HG03097 (cell line): ENCODE measurements at regions not wholly inside any gene's neighbourhood (a gene's known extent, or its start where the extent isn't known, plus 50 kb on each side); places are given as distances from the start of the nearest gene placed in this dataset.

Experiments used
- ATAC-seq: cut with Tn5 transposase; IDR thresholded peaks from one replicate; pipeline ENCODE4 v1.9.1; 2021; ENCODE audit not compliant: unreplicated experiment, low FRiP score

DNA sequence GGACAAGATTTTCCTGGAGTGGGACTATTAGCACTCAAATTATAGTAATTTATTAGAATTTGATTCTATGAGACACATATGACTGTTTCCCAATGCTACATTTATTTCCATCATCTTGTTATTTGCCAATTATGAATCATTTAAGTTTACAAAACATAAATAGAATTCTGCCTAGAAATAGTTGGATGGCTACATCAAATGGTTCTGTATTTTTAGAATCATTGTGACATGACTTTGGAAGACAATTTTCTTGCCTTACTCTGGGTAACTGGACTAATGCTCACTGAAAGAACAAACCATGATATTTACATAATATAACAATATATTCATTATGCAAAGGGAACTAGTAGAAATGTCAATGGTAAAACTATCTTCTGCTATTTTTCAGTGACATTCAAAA lies 173.5 kb downstream of the ZIC1 start:
- no peak for ATAC-seq

DNA sequence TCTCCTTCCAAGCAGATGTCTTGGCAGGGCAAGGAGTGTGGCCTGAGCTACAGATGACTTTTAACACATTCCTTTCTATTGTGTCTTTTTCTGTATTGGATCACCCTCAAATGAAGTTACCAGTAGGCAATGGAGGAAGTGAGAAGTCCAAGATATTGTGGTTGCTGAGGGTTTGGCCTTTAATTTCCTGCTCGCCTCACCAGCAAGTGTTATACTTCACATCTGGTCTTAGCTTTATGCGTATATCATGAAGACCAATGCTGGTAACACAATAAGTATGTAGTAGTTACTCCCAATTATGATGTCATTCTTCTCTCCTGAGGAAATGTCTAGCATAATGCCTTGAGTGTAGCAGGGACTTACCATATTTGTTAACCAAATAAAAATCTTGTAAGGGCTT lies 179.9 kb downstream of the ZIC1 start:
- no peak for ATAC-seq

GRCh38 chr3:147604136-147604535 lies 195.0 kb downstream of the ZIC1 start:
- no peak for ATAC-seq

DNA sequence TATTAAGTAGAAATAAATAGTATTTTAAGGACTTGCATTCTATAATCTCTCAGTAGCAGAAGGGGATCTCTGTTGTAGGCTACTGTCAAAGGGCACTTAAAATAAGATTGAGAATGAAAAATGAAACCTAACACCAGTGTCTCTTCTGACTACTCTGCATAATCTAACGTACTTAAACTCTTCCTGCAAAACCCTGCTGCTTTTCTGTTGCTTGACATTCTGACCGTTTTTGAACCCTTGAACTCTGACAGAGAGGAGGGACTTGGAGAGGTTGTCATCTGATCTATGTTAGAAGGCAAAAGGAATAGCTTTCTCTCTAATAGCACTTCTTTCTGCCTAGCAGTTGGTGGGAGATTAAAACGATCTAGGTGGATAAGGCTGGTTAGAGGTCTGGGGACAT lies 204.6 kb downstream of the ZIC1 start:
- ATAC-seq, result no peak

GRCh38 chr3:147614210-147614609 lies 205.0 kb downstream of the ZIC1 start:
- no peak for ATAC-seq

GRCh38 chr3:147615035-147615434 lies 205.9 kb downstream of the ZIC1 start:
- no peak for ATAC-seq

DNA sequence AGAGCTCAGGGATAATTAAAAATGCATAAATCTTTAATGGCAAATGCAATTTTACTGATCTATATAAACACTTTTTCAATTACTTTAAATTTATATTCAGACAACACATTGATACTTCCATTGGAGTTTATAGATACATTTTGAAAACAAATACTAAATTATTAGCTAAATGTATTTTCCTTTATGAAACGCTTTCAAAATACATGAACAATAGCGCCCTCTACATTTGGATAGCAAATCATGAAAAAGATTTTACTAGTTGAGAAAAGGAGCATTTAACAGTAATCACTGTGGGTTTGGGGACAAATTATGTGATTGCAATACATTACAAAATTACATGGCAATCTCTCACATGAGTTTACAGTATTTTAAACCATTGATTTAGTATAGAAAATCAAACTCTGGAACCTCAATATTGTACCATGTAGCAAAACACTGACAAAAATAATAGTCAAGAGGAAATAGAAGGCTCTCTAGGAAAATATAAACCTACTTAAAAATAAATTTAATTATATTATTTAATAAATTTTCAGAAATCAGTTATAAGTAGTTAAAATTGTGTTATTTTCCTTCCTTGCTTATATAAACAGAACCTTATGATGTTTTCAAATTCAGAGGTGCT lies 207.9 kb downstream of the ZIC1 start:
- ATAC-seq, result no peak

DNA sequence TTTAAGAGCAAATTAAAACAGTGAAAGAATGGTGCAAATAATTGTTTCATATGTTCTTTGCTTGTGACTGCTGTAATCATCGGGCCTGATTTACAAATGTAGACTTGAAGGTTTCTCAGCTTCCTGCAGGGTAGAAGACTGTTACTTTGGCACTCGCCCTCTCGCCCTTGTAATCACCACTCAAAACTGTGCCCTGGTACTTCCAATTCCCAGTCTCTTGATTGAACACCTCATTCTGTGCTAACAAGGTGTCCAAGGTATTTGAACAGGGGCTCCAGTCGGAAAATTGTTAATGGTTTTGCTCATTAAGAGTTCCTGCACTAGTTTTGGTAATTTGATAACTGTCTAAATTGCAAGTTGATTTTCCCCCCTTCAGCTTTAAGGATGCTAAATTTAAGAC lies 209.5 kb downstream of the ZIC1 start:
- ATAC-seq, result no peak

- ATAC-seq, result no peak
Observed at GRCh38 chr3:147619921-147620560, 210.9 kb downstream of the ZIC1 start.

- ATAC-seq, result no peak
Observed at GRCh38 chr3:147620906-147621305, 211.7 kb downstream of the ZIC1 start.

GRCh38 chr3:147630921-147631415 lies 221.8 kb downstream of the ZIC1 start:
- no peak for ATAC-seq

DNA sequence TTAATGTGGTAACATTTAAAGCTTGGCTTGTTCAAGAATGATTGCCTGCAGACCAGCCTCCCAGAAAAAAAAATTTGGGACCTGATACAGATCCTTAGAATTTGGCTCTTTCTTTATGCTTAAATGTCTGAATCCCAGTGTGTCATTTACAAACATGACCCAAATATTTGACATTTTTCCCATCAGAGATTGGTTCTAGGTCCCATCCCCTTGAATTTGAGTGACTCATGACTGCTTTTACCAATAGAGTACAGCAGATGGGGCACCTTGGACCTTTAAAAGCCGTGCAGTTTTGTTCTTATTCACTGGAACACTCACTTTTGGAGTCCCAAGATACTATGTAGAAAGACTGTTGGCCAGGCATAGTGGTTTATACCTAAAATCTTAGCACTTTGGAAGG lies 231.6 kb downstream of the ZIC1 start:
- ATAC-seq, result no peak

GRCh38 chr3:147645761-147646160 lies 236.6 kb downstream of the ZIC1 start:
- no peak for ATAC-seq

DNA sequence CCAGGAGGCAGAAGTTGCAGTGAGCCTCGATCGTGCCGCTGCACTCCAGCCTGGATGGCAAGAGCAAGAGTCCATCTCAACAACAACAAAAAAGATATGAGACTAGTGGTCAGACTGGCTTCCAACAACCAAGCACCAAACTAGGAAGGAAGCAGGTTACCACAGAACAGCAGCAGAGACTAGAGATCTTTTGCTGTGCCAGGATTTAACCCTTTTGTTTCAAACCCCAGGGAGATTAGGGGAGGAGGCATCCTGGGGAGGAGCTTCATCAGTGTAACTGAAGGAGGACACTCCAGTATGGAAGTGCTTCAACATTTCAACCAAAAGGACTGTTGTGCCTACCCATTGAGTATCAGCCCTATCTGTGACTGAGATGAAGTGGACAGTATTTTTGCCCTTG lies 240.3 kb downstream of the ZIC1 start:
- no peak for ATAC-seq

DNA sequence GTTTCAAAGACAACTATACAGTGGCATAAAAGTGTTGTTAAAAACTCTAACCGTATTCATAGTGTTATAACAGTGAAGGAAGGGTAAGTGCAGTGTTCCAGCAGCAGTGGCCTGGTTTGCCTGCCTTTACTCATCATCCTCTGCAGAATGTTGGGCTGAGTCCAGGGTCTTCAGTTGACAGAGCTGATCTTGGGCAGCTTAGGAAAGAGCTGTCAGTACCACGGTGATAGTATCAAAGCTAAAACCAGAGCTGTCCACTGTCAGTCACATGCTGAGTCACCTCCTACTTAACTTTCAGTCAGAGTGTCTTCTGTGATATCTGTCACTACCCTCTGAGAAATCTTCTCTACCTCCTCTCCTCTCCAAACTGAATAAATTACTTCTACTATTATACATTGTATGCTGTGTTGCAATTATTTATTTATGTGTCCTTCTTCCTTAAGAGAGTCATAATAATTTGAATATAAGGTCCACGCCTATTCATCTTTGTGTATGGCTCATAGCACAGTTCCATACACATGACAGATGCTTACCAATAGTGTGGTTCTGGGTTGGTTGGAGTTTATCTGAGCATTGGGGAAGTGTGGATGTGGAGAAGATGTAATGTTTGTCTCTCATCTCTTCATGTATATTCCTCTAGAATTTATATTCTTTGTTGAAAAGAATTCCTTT lies 242.1 kb downstream of the ZIC1 start:
- no peak for ATAC-seq

DNA sequence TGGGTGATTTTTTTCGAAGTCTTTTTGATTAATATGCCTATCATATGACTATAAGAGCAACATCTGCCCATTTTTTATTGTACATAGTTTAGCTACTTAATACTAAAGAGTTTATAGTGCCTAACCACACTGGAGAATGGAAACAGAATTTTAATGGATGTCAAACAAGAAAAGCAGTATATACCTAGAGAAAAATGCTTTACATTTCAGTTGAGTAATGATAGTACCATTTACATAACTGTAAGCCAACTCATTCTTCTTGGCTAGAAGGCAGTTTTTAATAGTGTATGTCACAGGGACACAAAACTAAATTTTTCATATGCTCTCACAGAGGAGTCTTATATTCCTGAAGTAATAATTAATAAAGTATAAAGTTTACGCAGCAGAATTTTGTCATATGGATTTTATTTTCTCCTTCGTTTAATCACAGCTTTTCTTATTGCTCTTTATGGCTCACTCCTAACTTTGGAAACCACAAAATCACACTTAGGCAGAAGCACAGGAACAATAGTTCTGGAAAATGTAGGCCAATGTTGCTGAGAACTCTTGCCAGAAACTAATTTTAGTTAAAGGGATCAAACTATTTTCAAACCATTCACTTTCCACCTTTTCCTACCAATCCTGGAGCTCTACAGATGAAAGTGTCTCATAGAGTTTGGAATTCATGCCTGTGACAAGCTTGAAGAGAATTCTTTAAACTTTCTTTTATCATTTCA lies 243.6 kb downstream of the ZIC1 start:
- no peak for ATAC-seq

GRCh38 chr3:147653367-147653923 lies 244.3 kb downstream of the ZIC1 start:
- no peak for ATAC-seq

DNA sequence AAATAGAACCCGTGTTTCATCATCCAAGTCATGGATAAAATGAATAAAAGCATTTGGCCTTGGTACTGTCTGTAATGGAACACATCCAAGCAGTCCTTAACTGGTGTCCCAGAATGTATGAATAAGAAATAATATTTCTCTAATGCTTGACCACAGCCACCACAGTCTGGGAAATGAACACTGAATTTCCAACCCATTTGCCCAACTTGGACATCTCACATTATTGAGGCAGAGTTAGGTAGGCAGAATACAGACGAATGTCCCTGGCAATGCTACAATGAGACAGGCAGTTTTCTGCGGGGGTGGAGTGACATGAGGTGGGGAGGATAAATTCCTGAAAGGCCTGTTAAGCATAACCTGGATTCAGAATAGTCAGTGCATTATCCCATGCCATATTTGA lies 245.7 kb downstream of the ZIC1 start:
- no peak for ATAC-seq

DNA sequence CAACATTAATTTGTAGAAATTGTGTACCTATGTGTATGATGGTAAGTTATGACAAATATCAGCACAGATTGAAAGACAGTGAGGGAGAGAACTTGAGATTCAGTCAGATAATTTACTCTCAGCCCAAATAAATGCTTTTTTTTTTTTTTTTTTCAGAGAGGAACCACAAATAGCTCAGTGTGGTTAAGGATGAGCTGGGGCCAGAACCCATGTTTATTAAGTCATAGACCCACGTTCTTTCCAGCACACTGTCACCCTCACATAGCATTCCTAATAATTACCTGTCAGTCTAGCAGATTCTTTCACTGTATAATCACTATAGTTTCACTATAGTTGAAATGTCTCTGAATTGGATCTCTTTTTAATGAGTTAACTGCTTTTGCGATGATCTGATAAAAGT lies 246.1 kb downstream of the ZIC1 start:
- ATAC-seq, result no peak

- no peak for ATAC-seq
Observed at GRCh38 chr3:147656023-147656422, 246.9 kb downstream of the ZIC1 start.

DNA sequence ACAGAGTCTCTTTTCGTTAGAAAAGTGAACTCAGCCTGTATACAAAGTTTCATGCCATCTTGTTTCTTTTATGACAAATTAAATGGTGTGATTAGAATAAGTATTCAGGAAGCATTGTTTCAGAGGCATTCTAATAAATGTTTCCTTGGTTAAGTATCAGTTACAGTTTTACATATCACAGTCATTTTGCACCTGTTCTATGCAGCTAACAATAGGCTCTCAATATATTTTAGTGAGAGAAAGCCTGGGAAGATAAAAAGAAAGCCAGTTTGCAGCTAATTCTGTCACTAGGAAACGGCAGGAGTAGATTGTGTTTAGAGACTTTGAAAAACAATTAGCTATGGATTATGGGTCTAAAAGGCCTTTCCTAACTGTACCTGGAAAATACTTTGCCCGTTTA lies 252.8 kb downstream of the ZIC1 start:
- no peak for ATAC-seq
